ENCODE measurements at regions not wholly inside any gene's neighbourhood (a gene's known extent, or its start where the extent isn't known, plus 50 kb on each side); places are given as distances from the start of the nearest gene placed in this dataset.

DNA sequence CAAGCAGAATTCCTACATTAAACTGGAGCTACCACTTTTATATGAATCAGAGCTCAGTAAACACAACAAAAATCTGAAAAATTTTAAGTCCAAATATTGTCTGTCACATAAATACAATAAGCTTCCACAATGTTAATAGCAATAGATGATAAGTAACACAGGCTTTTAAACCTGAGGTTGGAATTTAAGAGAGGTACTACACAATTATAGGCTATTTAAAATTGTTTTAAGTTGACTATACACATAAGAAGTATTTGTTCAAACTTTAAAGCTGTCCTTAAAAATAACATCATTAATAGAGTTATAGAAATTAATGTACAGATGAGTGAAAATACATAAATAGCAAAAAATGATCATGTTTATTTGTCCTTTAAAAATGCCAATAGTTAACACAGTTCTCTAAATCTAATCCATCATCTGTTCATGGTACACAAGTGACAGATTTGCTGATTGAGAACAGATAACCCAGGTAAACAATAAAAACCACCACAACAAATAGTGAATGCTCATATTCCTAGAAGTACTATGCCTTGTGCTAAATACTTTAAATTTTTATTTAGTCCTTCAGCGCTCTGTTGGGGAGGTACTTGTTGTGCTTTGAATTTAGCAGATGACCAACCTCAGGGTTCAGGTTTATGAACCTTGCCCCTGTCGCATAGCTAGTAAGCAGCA lies 382.3 kb upstream of the ID4 start:
- H3K9me3 ChIP-seq (ENCODE audit: control insufficient read depth, low read length) = no peaks in the 10 kb centered on the region
- no peak overlapping the region for H3K27ac ChIP-seq (ENCODE audit: insufficient read depth, low read depth, low read length, poor library complexity, severe bottlenecking)
- no peaks in the 10 kb centered on the region for H3K36me3 ChIP-seq (ENCODE audit: control insufficient read depth, insufficient read depth, low read length)
- no peaks in the 10 kb centered on the region for H3K4me1 ChIP-seq (ENCODE audit: control insufficient read depth, insufficient read depth, low read length)
- 94 to 100% methylated on average over 2 of the region's 2 CpGs for WGBS, 2 experiments
- no peaks in the 10 kb centered on the region for H3K27me3 ChIP-seq (ENCODE audit: control insufficient read depth, insufficient read depth, low read length, poor library complexity, severe bottlenecking)
- H3K4me3 ChIP-seq (ENCODE audit: insufficient read depth, low read depth, low read length) = no peak overlapping the region

DNA sequence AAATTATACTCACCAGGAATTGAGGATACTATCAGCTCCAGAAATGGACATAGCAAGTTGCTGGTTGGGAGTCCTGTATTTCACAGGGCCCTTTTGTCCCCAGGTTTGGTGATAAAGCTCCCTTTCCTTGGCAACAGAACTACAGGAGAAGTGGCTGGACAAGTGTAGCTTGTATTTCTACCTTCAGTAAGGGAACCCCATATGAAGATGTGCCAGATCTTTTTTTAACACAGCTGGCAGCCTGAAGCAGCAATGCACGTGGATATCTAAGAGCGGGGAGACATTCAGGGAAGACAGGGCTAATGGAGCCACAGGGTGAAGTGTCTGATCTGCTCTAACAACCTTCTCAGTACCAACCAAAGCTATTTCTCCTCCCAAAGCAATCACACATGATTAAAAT lies 373.9 kb upstream of the ID4 start:
- 88 to 91% methylated on average over 2 of the region's 2 CpGs for WGBS, 2 experiments
- Histone ChIP-seq H3K9me3 (ENCODE audit: control insufficient read depth, low read length) (no peaks in the 10 kb centered on the region), H3K27ac (ENCODE audit: insufficient read depth, low read depth, low read length, poor library complexity, severe bottlenecking) (no peak overlapping the region), H3K4me3 (ENCODE audit: insufficient read depth, low read depth, low read length) (no peak overlapping the region), H3K27me3 (ENCODE audit: control insufficient read depth, insufficient read depth, low read length, poor library complexity, severe bottlenecking) (no peaks in the 10 kb centered on the region), H3K4me1 (ENCODE audit: control insufficient read depth, insufficient read depth, low read length) (no peaks in the 10 kb centered on the region), H3K36me3 (ENCODE audit: control insufficient read depth, insufficient read depth, low read length) (no peaks in the 10 kb centered on the region)

DNA sequence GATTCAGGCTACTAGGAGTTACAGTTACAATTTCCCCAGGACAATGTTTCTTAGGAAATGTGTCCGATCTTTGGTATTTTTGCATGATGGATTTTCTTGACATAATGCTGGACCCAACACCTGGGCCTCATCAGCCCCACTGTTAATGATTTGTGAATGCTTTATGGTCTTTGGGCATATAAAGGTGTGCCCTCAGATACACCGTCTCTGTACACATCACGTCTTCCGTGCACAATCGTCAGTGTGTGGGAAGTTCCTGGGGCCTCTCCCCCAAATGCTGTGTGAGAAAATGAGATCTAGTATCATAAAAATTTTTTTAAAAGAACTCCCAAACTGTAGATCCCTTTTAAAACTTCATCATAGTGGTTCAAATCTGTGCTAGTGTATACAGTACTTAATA lies 373.2 kb upstream of the ID4 start:
- no peak overlapping the region for H3K27ac ChIP-seq (ENCODE audit: insufficient read depth, low read depth, low read length, poor library complexity, severe bottlenecking)
- WGBS, 2 experiments = 95 to 99% methylated on average over 5 of the region's 5 CpGs
- H3K27me3 ChIP-seq (ENCODE audit: control insufficient read depth, insufficient read depth, low read length, poor library complexity, severe bottlenecking) = no peaks in the 10 kb centered on the region
- no peaks in the 10 kb centered on the region for H3K9me3 ChIP-seq (ENCODE audit: control insufficient read depth, low read length)
- H3K36me3 ChIP-seq (ENCODE audit: control insufficient read depth, insufficient read depth, low read length) = no peaks in the 10 kb centered on the region
- no peaks in the 10 kb centered on the region for H3K4me1 ChIP-seq (ENCODE audit: control insufficient read depth, insufficient read depth, low read length)
- no peak overlapping the region for H3K4me3 ChIP-seq (ENCODE audit: insufficient read depth, low read depth, low read length)

DNA sequence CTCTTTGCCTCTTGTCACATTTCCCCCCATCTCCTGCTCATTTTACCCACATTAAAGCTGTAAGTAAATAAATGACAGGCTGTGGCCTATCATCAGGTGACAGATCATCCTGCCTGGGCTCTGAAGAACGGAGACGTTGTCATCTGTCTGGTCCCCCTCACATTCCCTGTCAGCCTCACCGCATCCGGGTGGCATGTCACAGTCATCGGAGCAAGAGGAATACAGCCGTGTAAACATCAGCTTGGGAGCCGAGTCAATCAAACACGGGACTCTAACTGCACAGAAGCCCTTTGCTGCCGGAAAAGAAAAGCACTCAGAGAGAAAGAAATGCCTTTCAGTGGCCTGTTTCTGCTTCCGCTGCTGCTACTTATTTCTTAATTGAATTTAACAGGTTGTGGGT lies 371.9 kb upstream of the ID4 start:
- H3K4me3 ChIP-seq (ENCODE audit: insufficient read depth, low read depth, low read length) = no peak overlapping the region
- no peaks in the 10 kb centered on the region for H3K4me1 ChIP-seq (ENCODE audit: control insufficient read depth, insufficient read depth, low read length)
- WGBS, 2 experiments = 91 to 92% methylated on average over 10 of the region's 10 CpGs

GRCh38 chr6:19465760-19466159 lies 371.4 kb upstream of the ID4 start:
- Histone ChIP-seq H3K4me3 (ENCODE audit: insufficient read depth, low read depth, low read length) (no peak overlapping the region), H3K9me3 (ENCODE audit: control insufficient read depth, low read length) (no peaks in the 10 kb centered on the region), H3K27ac (ENCODE audit: insufficient read depth, low read depth, low read length, poor library complexity, severe bottlenecking) (no peak overlapping the region), H3K36me3 (ENCODE audit: control insufficient read depth, insufficient read depth, low read length) (no peaks in the 10 kb centered on the region), H3K4me1 (ENCODE audit: control insufficient read depth, insufficient read depth, low read length) (no peaks in the 10 kb centered on the region), H3K27me3 (ENCODE audit: control insufficient read depth, insufficient read depth, low read length, poor library complexity, severe bottlenecking) (no peaks in the 10 kb centered on the region)
- WGBS, 2 experiments = 82 to 90% methylated on average over 2 to 3 of the region's 3 CpGs

More for the DNA sequence above, 371.9 kb upstream of the ID4 start:
- Histone ChIP-seq H3K36me3 (ENCODE audit: control insufficient read depth, insufficient read depth, low read length) (no peaks in the 10 kb centered on the region), H3K27ac (ENCODE audit: insufficient read depth, low read depth, low read length, poor library complexity, severe bottlenecking) (no peak overlapping the region), H3K9me3 (ENCODE audit: control insufficient read depth, low read length) (no peaks in the 10 kb centered on the region), H3K27me3 (ENCODE audit: control insufficient read depth, insufficient read depth, low read length, poor library complexity, severe bottlenecking) (no peaks in the 10 kb centered on the region)

DNA sequence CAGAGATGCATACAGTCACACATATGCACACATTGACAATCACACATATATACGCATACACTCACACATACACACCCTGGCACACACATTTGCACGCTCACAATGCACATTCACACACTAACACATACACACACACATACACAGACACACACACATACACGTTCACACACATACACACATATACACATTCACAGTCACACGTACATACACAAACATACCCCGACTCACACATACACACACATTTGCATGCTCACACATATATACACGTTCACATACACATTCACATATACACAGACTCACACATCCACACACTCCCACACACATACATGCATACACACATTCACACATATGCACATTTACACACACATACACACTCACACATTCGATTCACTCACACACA lies 366.8 kb upstream of the ID4 start:
- Histone ChIP-seq H3K36me3 (ENCODE audit: control insufficient read depth, insufficient read depth, low read length) (no peaks in the 10 kb centered on the region), H3K9me3 (ENCODE audit: control insufficient read depth, low read length) (no peaks in the 10 kb centered on the region), H3K27ac (ENCODE audit: insufficient read depth, low read depth, low read length, poor library complexity, severe bottlenecking) (no peak overlapping the region), H3K4me1 (ENCODE audit: control insufficient read depth, insufficient read depth, low read length) (no peaks in the 10 kb centered on the region), H3K4me3 (ENCODE audit: insufficient read depth, low read depth, low read length) (no peak overlapping the region), H3K27me3 (ENCODE audit: control insufficient read depth, insufficient read depth, low read length, poor library complexity, severe bottlenecking) (no peaks in the 10 kb centered on the region)
- WGBS, 2 experiments = 77 to 78% methylated on average over 7 of the region's 7 CpGs

DNA sequence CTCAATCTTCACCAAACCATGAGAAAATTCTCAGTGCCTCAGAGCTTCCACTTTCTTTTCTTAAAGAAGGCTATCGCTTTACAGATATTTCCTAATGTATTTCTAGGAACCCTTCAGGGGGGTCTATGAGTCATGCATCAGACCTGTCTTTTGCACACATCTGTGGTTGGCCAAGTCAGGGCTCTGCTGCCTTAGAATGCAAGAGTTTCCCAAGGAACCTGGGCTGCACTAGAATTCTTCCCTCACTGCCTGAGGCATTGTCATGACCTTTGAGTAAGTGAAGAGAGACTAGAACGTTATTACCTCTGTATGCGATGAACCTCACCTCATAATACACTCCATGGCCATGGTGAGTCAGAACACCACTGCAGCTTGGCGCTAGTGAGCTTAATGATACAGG lies 365.0 kb upstream of the ID4 start:
- H3K4me3 ChIP-seq (ENCODE audit: insufficient read depth, low read depth, low read length) = no peak overlapping the region
- H3K36me3 ChIP-seq (ENCODE audit: control insufficient read depth, insufficient read depth, low read length) = no peaks in the 10 kb centered on the region
- 91 to 95% methylated on average over 4 of the region's 4 CpGs for WGBS, 2 experiments
- no peaks in the 10 kb centered on the region for H3K9me3 ChIP-seq (ENCODE audit: control insufficient read depth, low read length)
- no peaks in the 10 kb centered on the region for H3K27me3 ChIP-seq (ENCODE audit: control insufficient read depth, insufficient read depth, low read length, poor library complexity, severe bottlenecking)
- H3K27ac ChIP-seq (ENCODE audit: insufficient read depth, low read depth, low read length, poor library complexity, severe bottlenecking) = no peak overlapping the region
- no peaks in the 10 kb centered on the region for H3K4me1 ChIP-seq (ENCODE audit: control insufficient read depth, insufficient read depth, low read length)

GRCh38 chr6:19472850-19473249 lies 364.3 kb upstream of the ID4 start:
- no peak overlapping the region for H3K27ac ChIP-seq (ENCODE audit: insufficient read depth, low read depth, low read length, poor library complexity, severe bottlenecking)
- no peaks in the 10 kb centered on the region for H3K9me3 ChIP-seq (ENCODE audit: control insufficient read depth, low read length)
- H3K27me3 ChIP-seq (ENCODE audit: control insufficient read depth, insufficient read depth, low read length, poor library complexity, severe bottlenecking) = no peaks in the 10 kb centered on the region
- no peak overlapping the region for H3K4me3 ChIP-seq (ENCODE audit: insufficient read depth, low read depth, low read length)
- WGBS, 2 experiments = 86 to 91% methylated on average over 3 of the region's 4 CpGs
- H3K36me3 ChIP-seq (ENCODE audit: control insufficient read depth, insufficient read depth, low read length) = no peaks in the 10 kb centered on the region
- no peaks in the 10 kb centered on the region for H3K4me1 ChIP-seq (ENCODE audit: control insufficient read depth, insufficient read depth, low read length)

DNA sequence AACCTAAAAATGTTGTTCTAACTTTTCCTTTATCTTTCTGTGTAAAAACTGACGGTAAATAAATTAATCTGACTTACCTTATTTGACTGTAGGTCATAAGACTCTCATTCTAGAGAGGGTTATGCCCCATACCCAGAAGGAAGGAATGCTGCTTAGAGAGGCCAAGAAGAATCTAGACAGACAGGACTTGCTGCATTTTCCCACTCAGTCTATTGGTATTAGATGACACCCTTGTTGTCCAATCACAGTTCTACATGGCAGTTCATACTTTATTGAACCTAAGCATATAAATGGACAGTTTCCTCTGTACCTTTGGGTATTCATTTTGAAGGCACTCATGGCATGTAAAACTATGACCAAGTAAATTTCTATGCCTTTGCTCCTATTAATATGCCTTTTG lies 359.6 kb upstream of the ID4 start:
- 100% methylated on average over 1 of the region's 1 CpG for WGBS, 2 experiments
- Histone ChIP-seq H3K27me3 (ENCODE audit: control insufficient read depth, insufficient read depth, low read length, poor library complexity, severe bottlenecking) (no peaks in the 10 kb centered on the region), H3K4me3 (ENCODE audit: insufficient read depth, low read depth, low read length) (no peak overlapping the region), H3K4me1 (ENCODE audit: control insufficient read depth, insufficient read depth, low read length) (no peaks in the 10 kb centered on the region), H3K27ac (ENCODE audit: insufficient read depth, low read depth, low read length, poor library complexity, severe bottlenecking) (no peak overlapping the region), H3K36me3 (ENCODE audit: control insufficient read depth, insufficient read depth, low read length) (no peaks in the 10 kb centered on the region), H3K9me3 (ENCODE audit: control insufficient read depth, low read length) (no peaks in the 10 kb centered on the region)

- WGBS, 2 experiments = 87 to 93% methylated on average over 4 of the region's 4 CpGs
- no peaks in the 10 kb centered on the region for H3K27me3 ChIP-seq (ENCODE audit: control insufficient read depth, insufficient read depth, low read length, poor library complexity, severe bottlenecking)
- H3K4me1 ChIP-seq (ENCODE audit: control insufficient read depth, insufficient read depth, low read length) = no peaks in the 10 kb centered on the region
- H3K9me3 ChIP-seq (ENCODE audit: control insufficient read depth, low read length) = no peaks in the 10 kb centered on the region
- no peak overlapping the region for H3K4me3 ChIP-seq (ENCODE audit: insufficient read depth, low read depth, low read length)
- no peaks in the 10 kb centered on the region for H3K36me3 ChIP-seq (ENCODE audit: control insufficient read depth, insufficient read depth, low read length)
- no peak overlapping the region for H3K27ac ChIP-seq (ENCODE audit: insufficient read depth, low read depth, low read length, poor library complexity, severe bottlenecking)
Measured at GRCh38 chr6:19478273-19478672, 358.9 kb upstream of the ID4 start.

DNA sequence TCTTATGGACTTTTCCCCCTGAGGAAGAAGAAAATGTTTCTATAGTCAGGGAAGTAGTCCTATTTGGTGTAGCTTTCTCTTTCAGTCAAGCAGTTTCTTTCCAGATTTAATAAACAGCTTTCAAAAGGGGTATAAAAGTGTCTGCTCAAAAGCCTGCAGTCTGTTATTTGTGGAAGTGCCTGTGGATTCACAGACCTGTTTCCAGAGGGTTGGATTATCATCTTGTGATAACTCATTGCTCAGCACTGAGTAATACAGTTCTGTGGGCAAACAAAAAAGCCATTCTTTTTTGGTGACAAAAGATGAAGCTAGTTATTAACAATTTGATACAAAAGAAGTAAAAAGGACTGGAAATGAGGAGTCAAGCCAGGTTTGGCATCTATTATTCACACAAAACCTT lies 358.2 kb upstream of the ID4 start:
- H3K9me3 ChIP-seq (ENCODE audit: control insufficient read depth, low read length) = no peaks in the 10 kb centered on the region
- no peaks in the 10 kb centered on the region for H3K36me3 ChIP-seq (ENCODE audit: control insufficient read depth, insufficient read depth, low read length)
- H3K4me1 ChIP-seq (ENCODE audit: control insufficient read depth, insufficient read depth, low read length) = no peaks in the 10 kb centered on the region
- H3K4me3 ChIP-seq (ENCODE audit: insufficient read depth, low read depth, low read length) = no peak overlapping the region
- H3K27me3 ChIP-seq (ENCODE audit: control insufficient read depth, insufficient read depth, low read length, poor library complexity, severe bottlenecking) = no peaks in the 10 kb centered on the region
- H3K27ac ChIP-seq (ENCODE audit: insufficient read depth, low read depth, low read length, poor library complexity, severe bottlenecking) = no peak overlapping the region
